ENCODE measurements at regions not wholly inside any gene's neighbourhood (a gene's known extent, or its start where the extent isn't known, plus 50 kb on each side); places are given as distances from the start of the nearest gene placed in this dataset.

GRCh38 chr3:177444696-177445095, 247.4 kb upstream of the TBL1XR1 start:
- Mint-ChIP-seq H3K27me3 (ENCODE audit: low read depth) (no peaks in the 10 kb centered on the region), H3K27ac (no peak overlapping the region)
- POLR2A ChIA-PET: no interaction called here

GRCh38 chr3:177445549-177445948, 248.3 kb upstream of the TBL1XR1 start:
- peaks cover 6% of the 10 kb centered on the region; the same call in 1 of the 2 replicates for H3K4me1 Mint-ChIP-seq
- peaks cover 3% of the 10 kb centered on the region; the same call in 1 of the 2 replicates for H3K9me3 Mint-ChIP-seq
- no peaks in the 10 kb centered on the region for H3K27me3 Mint-ChIP-seq (ENCODE audit: low read depth)
- H3K4me3 Mint-ChIP-seq: no peak overlapping the region
- no peak overlapping the region for H3K27ac Mint-ChIP-seq
- no peak for ATAC-seq
- POLR2A ChIA-PET: interaction anchor here (0.5 kb wide), 1 partner anchor 69 kb away, joined by 3 read pairs; no protein-coding TSS in a partner anchor
- CTCF ChIA-PET: no interaction called here
- H3K36me3 Mint-ChIP-seq: no peaks in the 10 kb centered on the region
- no peak for DNase-seq (ENCODE audit: low spot score)
- TF ChIP-seq JUN (CRISPR knock-in tag; IDR thresholded peaks at IDR 0.05) (no peak), MXD4 (CRISPR knock-in tag; IDR thresholded peaks at IDR 0.05; ENCODE audit: borderline replicate concordance) (no peak), ZNF396 (CRISPR knock-in tag; IDR thresholded peaks at IDR 0.05; ENCODE audit: borderline replicate concordance) (no peak), ZMAT4 (CRISPR knock-in tag; IDR thresholded peaks at IDR 0.05) (no peak), ETV6 (CRISPR knock-in tag; IDR thresholded peaks at IDR 0.05) (no peak), ZBTB21 (CRISPR knock-in tag; IDR thresholded peaks at IDR 0.05; ENCODE audit: borderline replicate concordance) (no peak), MYBL2 (CRISPR knock-in tag; IDR thresholded peaks at IDR 0.05) (no peak), CTCF (IDR thresholded peaks at IDR 0.05) (no peak), NFE2L1 (CRISPR knock-in tag; IDR thresholded peaks at IDR 0.05) (no peak), ZNF281 (CRISPR knock-in tag; IDR thresholded peaks at IDR 0.05) (no peak), AFF4 (CRISPR knock-in tag; IDR thresholded peaks at IDR 0.05; ENCODE audit: borderline replicate concordance) (no peak), ZSCAN18 (CRISPR knock-in tag; IDR thresholded peaks at IDR 0.05) (no peak), TEAD1 (CRISPR knock-in tag; IDR thresholded peaks at IDR 0.05) (no peak)

More at GRCh38 chr3:177444696-177445095, 247.4 kb upstream of the TBL1XR1 start:
- DNase-seq (ENCODE audit: low spot score) (no peak), ATAC-seq (no peak)
- H3K4me3 Mint-ChIP-seq: no peak overlapping the region
- H3K4me1 Mint-ChIP-seq: peaks cover 6% of the 10 kb centered on the region; the same call in 1 of the 2 replicates
- TF ChIP-seq ZNF232 (CRISPR knock-in tag; IDR thresholded peaks at IDR 0.05): no peak
- TF ChIP-seq NR3C1 (CRISPR knock-in tag; conservative IDR thresholded peaks at IDR 0.05; ENCODE audit: low read depth): no peak
- TF ChIP-seq HMGXB4 (CRISPR knock-in tag; IDR thresholded peaks at IDR 0.05): no peak
- TF ChIP-seq GTF2I (CRISPR knock-in tag; conservative IDR thresholded peaks at IDR 0.05): no peak
- no peak for TF ChIP-seq E2F4 (CRISPR knock-in tag; IDR thresholded peaks at IDR 0.05; ENCODE audit: borderline replicate concordance, low read depth)
- no peak for TF ChIP-seq ZNF317 (CRISPR knock-in tag; IDR thresholded peaks at IDR 0.05; ENCODE audit: borderline replicate concordance, low read depth)
- TF ChIP-seq ETV6 (CRISPR knock-in tag; IDR thresholded peaks at IDR 0.05): no peak
- no peak for TF ChIP-seq FOXP1 (CRISPR knock-in tag; IDR thresholded peaks at IDR 0.05; ENCODE audit: borderline replicate concordance)
- no peak for TF ChIP-seq ZNF121 (CRISPR knock-in tag; IDR thresholded peaks at IDR 0.05)
- CTCF ChIA-PET: no interaction called here
- H3K36me3 Mint-ChIP-seq: no peaks in the 10 kb centered on the region
- peaks cover 3% of the 10 kb centered on the region; the same call in 1 of the 2 replicates for H3K9me3 Mint-ChIP-seq
